ENCODE measurements at regions not wholly inside any gene's neighbourhood (a gene's known extent, or its start where the extent isn't known, plus 50 kb on each side); places are given as distances from the start of the nearest gene placed in this dataset.

GRCh38 chr3:111335512-111336303 lies 206.3 kb upstream of the CD96 start:
- Histone ChIP-seq H3K27ac (ENCODE audit: low read depth, low read length) (no peak overlapping the region), H3K27me3 (ENCODE audit: control insufficient read depth, insufficient read depth, low read length) (no peaks in the 10 kb centered on the region), H3K9me3 (ENCODE audit: control insufficient read depth, insufficient read depth, low read length) (no peaks in the 10 kb centered on the region), H3K4me3 (ENCODE audit: low read depth, low read length) (no peak overlapping the region)
- POLR2A ChIA-PET = interaction anchor here (0.5 kb wide), 1 partner anchor 1170 kb away, joined by 5 read pairs; no protein-coding TSS in a partner anchor
- TF ChIP-seq CTCF (IDR thresholded peaks at IDR 0.05; ENCODE audit: low read depth, low read length) = no peak
- CTCF ChIA-PET = interaction anchor here (0.6 to 3.3 kb wide), 6 partner anchors 13 to 255 kb away, joined by 3 to 24 read pairs (median 4); no protein-coding TSS in a partner anchor
- no peak for DNase-seq (ENCODE audit: low read depth, low spot score)

GRCh38 chr3:111336511-111336910 lies 205.5 kb upstream of the CD96 start:
- H3K4me3 ChIP-seq (ENCODE audit: low read depth, low read length) = no peak overlapping the region
- POLR2A ChIA-PET = interaction anchor here (0.5 kb wide), 1 partner anchor 1171 kb away, joined by 5 read pairs; no protein-coding TSS in a partner anchor
- CTCF ChIA-PET = interaction anchor here (0.7 to 3.3 kb wide), 7 partner anchors 10 to 1805 kb away, joined by 3 to 24 read pairs (median 3); no protein-coding TSS in a partner anchor
- H3K9me3 ChIP-seq (ENCODE audit: control insufficient read depth, insufficient read depth, low read length) = no peaks in the 10 kb centered on the region; the same call in 1 of the 2 replicates
- no peak overlapping the region for H3K27ac ChIP-seq (ENCODE audit: low read depth, low read length)
- no peak for DNase-seq (ENCODE audit: low read depth, low spot score)
- H3K27me3 ChIP-seq (ENCODE audit: control insufficient read depth, insufficient read depth, low read length) = no peaks in the 10 kb centered on the region
- no peak for TF ChIP-seq CTCF (IDR thresholded peaks at IDR 0.05; ENCODE audit: low read depth, low read length)

- Histone ChIP-seq H3K4me3 (ENCODE audit: low read depth, low read length) (no peak overlapping the region), H3K27me3 (ENCODE audit: control insufficient read depth, insufficient read depth, low read length) (no peaks in the 10 kb centered on the region), H3K9me3 (ENCODE audit: control insufficient read depth, insufficient read depth, low read length) (no peaks in the 10 kb centered on the region; the same call in 1 of the 2 replicates), H3K27ac (ENCODE audit: low read depth, low read length) (no peak overlapping the region)
- CTCF ChIA-PET = interaction anchor here (0.5 to 3.3 kb wide), 26 partner anchors 9 to 1682 kb away, joined by 3 to 24 read pairs (median 4); no protein-coding TSS in a partner anchor
- peak; percentile 92 for TF ChIP-seq CTCF (IDR thresholded peaks at IDR 0.05; ENCODE audit: low read depth, low read length)
- POLR2A ChIA-PET = interaction anchor here (0.6 kb wide), 1 partner anchor 170 kb away, joined by 3 read pairs; no protein-coding TSS in a partner anchor
- DNase-seq (ENCODE audit: low read depth, low spot score) = peak; percentile 69
These were observed 203.8 kb upstream of the CD96 start for GRCh38 chr3:111338059-111338698.

- DNase-seq (ENCODE audit: low read depth, low spot score) = no peak
- TF ChIP-seq CTCF (IDR thresholded peaks at IDR 0.05; ENCODE audit: low read depth, low read length) = no peak
- Histone ChIP-seq H3K9me3 (ENCODE audit: control insufficient read depth, insufficient read depth, low read length) (no peaks in the 10 kb centered on the region; the same call in 1 of the 2 replicates), H3K27ac (ENCODE audit: low read depth, low read length) (no peak overlapping the region), H3K4me3 (ENCODE audit: low read depth, low read length) (no peak overlapping the region), H3K27me3 (ENCODE audit: control insufficient read depth, insufficient read depth, low read length) (no peaks in the 10 kb centered on the region)
- POLR2A ChIA-PET = no interaction called here
- CTCF ChIA-PET = interaction anchor here (0.7 to 1.6 kb wide), 7 partner anchors 9 to 352 kb away, joined by 3 to 8 read pairs (median 4); no protein-coding TSS in a partner anchor
These were observed 203.0 kb upstream of the CD96 start for GRCh38 chr3:111339017-111339416.
